Esophagus (tissue), 2 donors: ENCODE measurements at regions not wholly inside any gene's neighbourhood (a gene's known extent, or its start where the extent isn't known, plus 50 kb on each side); places are given as distances from the start of the nearest gene placed in this dataset.

Experiments
- H3K27ac ChIP-seq, 2 donors: one replicate each; pipeline ENCODE4 v1.5.1; 2013; ENCODE audit warnings: low read depth in 2 of 2, mild to moderate bottlenecking in 2 of 2, inconsistent platforms in 1 of 2, low read length in 1 of 2, moderate library complexity in 1 of 2
- H3K27me3 ChIP-seq, 2 donors: one replicate each; pipeline ENCODE4 v1.6.1; 2013; ENCODE audit warnings: low read length in 2 of 2, control low read depth in 1 of 2, mild to moderate bottlenecking in 1 of 2; ENCODE audit not compliant: insufficient read depth in 2 of 2, control insufficient read depth in 1 of 2
- H3K36me3 ChIP-seq, 2 donors: one replicate each; pipeline ENCODE4 v1.6.1; 2013; ENCODE audit warnings: low read length in 1 of 2; ENCODE audit not compliant: control insufficient read depth in 2 of 2, insufficient read depth in 2 of 2
- H3K4me1 ChIP-seq, 2 donors: one replicate each; pipeline ENCODE4 v1.6.1; 2013; ENCODE audit warnings: low read length in 1 of 2; ENCODE audit not compliant: control insufficient read depth in 2 of 2, insufficient read depth in 2 of 2
- H3K4me3 ChIP-seq, 2 donors: one replicate each; pipeline ENCODE4 v1.5.1; 2013; ENCODE audit warnings: low read length in 2 of 2, mild to moderate bottlenecking in 2 of 2, low read depth in 1 of 2, moderate library complexity in 1 of 2
- H3K9me3 ChIP-seq, 2 donors: one replicate each; pipeline ENCODE4 v1.6.1; 2013; ENCODE audit warnings: mild to moderate bottlenecking in 2 of 2, low read depth in 1 of 2, low read length in 1 of 2, moderate library complexity in 1 of 2; ENCODE audit not compliant: control insufficient read depth in 2 of 2, insufficient read depth in 1 of 2
- WGBS, 2 donors: extraction: QIAGEN DNeasy Blood & Tissue Kit; methylation state at CpG; one replicate each; pipeline ENCODE4 v1.1.7; 2013; 5-methylcytosine and 5-hydroxymethylcytosine counted together
- donor health status: healthy with polysubstance abuse.
- donor health status: Bipolar disorder and iron deficiency.

- WGBS, 2 donors: 27 to 31% methylated on average over 3 of the region's 3 CpGs
- H3K9me3 ChIP-seq: no peaks in the 10 kb centered on the region
- H3K27ac ChIP-seq: no peak overlapping the region
- no peaks in the 10 kb centered on the region for H3K27me3 ChIP-seq
- H3K36me3 ChIP-seq: no peaks in the 10 kb centered on the region
- H3K4me1 ChIP-seq: no peaks in the 10 kb centered on the region
- no peak overlapping the region for H3K4me3 ChIP-seq
Measured at GRCh38 chr1:168396940-168397684, 116.4 kb downstream of the TBX19 start.

GRCh38 chr1:168396508-168396907 lies 115.8 kb downstream of the TBX19 start:
- Histone ChIP-seq H3K27me3 (no peaks in the 10 kb centered on the region), H3K4me3 (no peak overlapping the region), H3K36me3 (no peaks in the 10 kb centered on the region), H3K9me3 (no peaks in the 10 kb centered on the region), H3K27ac (no peak overlapping the region), H3K4me1 (no peaks in the 10 kb centered on the region)
- 89 to 97% methylated on average over 2 of the region's 2 CpGs for WGBS, 2 donors

GRCh38 chr1:168394858-168395257 lies 114.2 kb downstream of the TBX19 start:
- no peak overlapping the region for H3K27ac ChIP-seq
- no peaks in the 10 kb centered on the region for H3K4me1 ChIP-seq
- no peaks in the 10 kb centered on the region for H3K36me3 ChIP-seq
- WGBS, 2 donors: 94% methylated on average over 1 of the region's 1 CpG
- H3K9me3 ChIP-seq: no peaks in the 10 kb centered on the region
- no peak overlapping the region for H3K4me3 ChIP-seq
- no peaks in the 10 kb centered on the region for H3K27me3 ChIP-seq

- no peaks in the 10 kb centered on the region for H3K9me3 ChIP-seq
- H3K27me3 ChIP-seq: no peaks in the 10 kb centered on the region
Measured at GRCh38 chr1:168392958-168393549, 112.4 kb downstream of the TBX19 start.

GRCh38 chr1:168391851-168392681 lies 111.4 kb downstream of the TBX19 start:
- peaks cover 0 to 2% of the 10 kb centered on the region in 2 donors for H3K4me1 ChIP-seq
- WGBS, 2 donors: 47 to 51% methylated on average over 8 of the region's 8 CpGs
- no peaks in the 10 kb centered on the region for H3K36me3 ChIP-seq
- H3K27me3 ChIP-seq: no peaks in the 10 kb centered on the region
- no peak overlapping the region for H3K27ac ChIP-seq
- H3K4me3 ChIP-seq: no peak overlapping the region
- H3K9me3 ChIP-seq: no peaks in the 10 kb centered on the region

More at GRCh38 chr1:168392958-168393549, 112.4 kb downstream of the TBX19 start:
- Histone ChIP-seq H3K36me3 (no peaks in the 10 kb centered on the region), H3K4me3 (no peak overlapping the region), H3K27ac (no peak overlapping the region), H3K4me1 (peaks cover 0 to 2% of the 10 kb centered on the region in 2 donors)
- WGBS, 2 donors: 68 to 76% methylated on average over 5 of the region's 5 CpGs

GRCh38 chr1:168390271-168390670 lies 109.6 kb downstream of the TBX19 start:
- Histone ChIP-seq H3K4me3 (no peak overlapping the region), H3K27me3 (no peaks in the 10 kb centered on the region), H3K36me3 (no peaks in the 10 kb centered on the region), H3K9me3 (no peaks in the 10 kb centered on the region), H3K4me1 (peaks cover 0 to 2% of the 10 kb centered on the region in 2 donors), H3K27ac (no peak overlapping the region)
- WGBS, 2 donors: 56 to 59% methylated on average over 2 of the region's 2 CpGs

- no peaks in the 10 kb centered on the region for H3K27me3 ChIP-seq
- H3K9me3 ChIP-seq: no peaks in the 10 kb centered on the region
- no peaks in the 10 kb centered on the region for H3K36me3 ChIP-seq
- no peak overlapping the region for H3K27ac ChIP-seq
- 59 to 82% methylated on average over 5 of the region's 5 CpGs for WGBS, 2 donors
- H3K4me3 ChIP-seq: no peak overlapping the region
- peaks cover 0 to 2% of the 10 kb centered on the region in 2 donors for H3K4me1 ChIP-seq
Measured at GRCh38 chr1:168387781-168388760, 107.4 kb downstream of the TBX19 start.

- peaks cover 0 to 2% of the 10 kb centered on the region in 2 donors for H3K4me1 ChIP-seq
- no peaks in the 10 kb centered on the region for H3K9me3 ChIP-seq
- H3K36me3 ChIP-seq: no peaks in the 10 kb centered on the region
- H3K4me3 ChIP-seq: no peak overlapping the region
- no peak overlapping the region for H3K27ac ChIP-seq
- 25 to 36% methylated on average over 25 of the region's 25 CpGs for WGBS, 2 donors
- H3K27me3 ChIP-seq: no peaks in the 10 kb centered on the region
Measured at GRCh38 chr1:168386949-168387586, 106.4 kb downstream of the TBX19 start.
